ENCODE measurements at regions not wholly inside any gene's neighbourhood (a gene's known extent, or its start where the extent isn't known, plus 50 kb on each side); places are given as distances from the start of the nearest gene placed in this dataset.

DNA sequence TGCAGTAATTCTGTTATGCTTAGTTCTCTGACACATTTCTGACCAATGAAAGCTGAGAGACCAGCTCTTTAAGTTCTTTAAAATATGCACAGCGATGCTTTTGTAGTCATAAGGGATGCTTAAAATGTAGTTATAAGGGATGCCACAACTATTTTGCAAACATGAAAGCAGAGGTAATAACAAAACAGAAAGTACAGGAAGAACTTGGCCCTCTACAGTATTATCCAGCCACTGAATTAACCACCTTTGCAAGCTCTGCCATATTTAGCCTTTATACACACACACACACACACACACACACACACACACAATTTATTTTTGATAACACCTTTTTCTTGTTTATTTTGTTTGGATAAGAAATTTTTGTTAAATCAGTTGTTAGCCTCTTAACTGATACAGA lies 590.0 kb downstream of the FAT4 start:
- Histone ChIP-seq H3K4me3 (replicated peaks; ENCODE audit: insufficient read depth, low read length) (no peak overlapping the region), H3K27ac (replicated peaks) (no peak overlapping the region), H3K27me3 (ENCODE audit: insufficient read depth, poor library complexity, severe bottlenecking) (no peaks in the 10 kb centered on the region)
- TF ChIP-seq GABPA (IDR thresholded peaks at IDR 0.05; ENCODE audit: low read depth) (no peak), POLR2AphosphoS5 (IDR thresholded peaks at IDR 0.05; ENCODE audit: low read depth) (no peak), SPI1 (IDR thresholded peaks at IDR 0.05; ENCODE audit: borderline replicate concordance, low read depth) (no peak), REST (IDR thresholded peaks at IDR 0.05; ENCODE audit: insufficient replicate concordance, low read depth) (no peak)
- TF ChIP-seq, protein P1, sequence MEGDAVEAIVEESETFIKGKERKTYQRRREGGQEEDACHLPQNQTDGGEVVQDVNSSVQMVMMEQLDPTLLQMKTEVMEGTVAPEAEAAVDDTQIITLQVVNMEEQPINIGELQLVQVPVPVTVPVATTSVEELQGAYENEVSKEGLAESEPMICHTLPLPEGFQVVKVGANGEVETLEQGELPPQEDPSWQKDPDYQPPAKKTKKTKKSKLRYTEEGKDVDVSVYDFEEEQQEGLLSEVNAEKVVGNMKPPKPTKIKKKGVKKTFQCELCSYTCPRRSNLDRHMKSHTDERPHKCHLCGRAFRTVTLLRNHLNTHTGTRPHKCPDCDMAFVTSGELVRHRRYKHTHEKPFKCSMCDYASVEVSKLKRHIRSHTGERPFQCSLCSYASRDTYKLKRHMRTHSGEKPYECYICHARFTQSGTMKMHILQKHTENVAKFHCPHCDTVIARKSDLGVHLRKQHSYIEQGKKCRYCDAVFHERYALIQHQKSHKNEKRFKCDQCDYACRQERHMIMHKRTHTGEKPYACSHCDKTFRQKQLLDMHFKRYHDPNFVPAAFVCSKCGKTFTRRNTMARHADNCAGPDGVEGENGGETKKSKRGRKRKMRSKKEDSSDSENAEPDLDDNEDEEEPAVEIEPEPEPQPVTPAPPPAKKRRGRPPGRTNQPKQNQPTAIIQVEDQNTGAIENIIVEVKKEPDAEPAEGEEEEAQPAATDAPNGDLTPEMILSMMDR (IDR thresholded peaks at IDR 0.05; ENCODE audit: insufficient read depth, low read length): no peak
- DNase-seq (ENCODE audit: low read depth in 1 of 2, low spot score in 1 of 2): no peak

- no peak overlapping the region for H3K4me3 ChIP-seq (replicated peaks; ENCODE audit: insufficient read depth, low read length)
- TF ChIP-seq, protein P1 (IDR thresholded peaks at IDR 0.05; ENCODE audit: insufficient read depth, low read length): no peak
- TF ChIP-seq GABPA (IDR thresholded peaks at IDR 0.05; ENCODE audit: low read depth) (no peak), POLR2AphosphoS5 (IDR thresholded peaks at IDR 0.05; ENCODE audit: low read depth) (no peak), SPI1 (IDR thresholded peaks at IDR 0.05; ENCODE audit: borderline replicate concordance, low read depth) (no peak), REST (IDR thresholded peaks at IDR 0.05; ENCODE audit: insufficient replicate concordance, low read depth) (no peak)
- H3K27me3 ChIP-seq (ENCODE audit: insufficient read depth, poor library complexity, severe bottlenecking): no peaks in the 10 kb centered on the region
- no peak overlapping the region for H3K27ac ChIP-seq (replicated peaks)
- DNase-seq (ENCODE audit: low read depth in 1 of 2, low spot score in 1 of 2): no peak
Observed at GRCh38 chr4:125911058-125911457, 596.3 kb downstream of the FAT4 start.

DNA sequence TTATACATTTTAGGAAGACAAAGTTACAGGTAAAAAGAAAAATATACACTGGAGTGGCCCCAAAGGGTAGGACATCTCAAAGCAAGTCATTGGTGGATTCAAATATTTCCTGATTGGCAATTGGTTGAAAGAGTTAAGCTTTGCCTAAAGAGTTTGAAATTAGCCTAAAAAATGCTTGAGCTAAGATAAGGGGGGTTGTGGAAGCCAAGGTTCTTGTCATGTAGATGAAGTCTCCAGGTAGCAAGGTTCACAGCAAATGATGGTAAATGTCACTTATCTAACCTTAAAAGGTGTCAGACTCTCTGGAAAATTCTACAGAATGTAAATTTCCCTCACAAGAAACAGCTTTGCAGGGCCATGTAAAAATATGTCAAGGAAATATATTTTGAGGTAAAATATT lies 596.7 kb downstream of the FAT4 start:
- TF ChIP-seq GABPA (IDR thresholded peaks at IDR 0.05; ENCODE audit: low read depth): no peak
- no peaks in the 10 kb centered on the region for H3K27me3 ChIP-seq (ENCODE audit: insufficient read depth, poor library complexity, severe bottlenecking)
- no peak overlapping the region for H3K4me3 ChIP-seq (replicated peaks; ENCODE audit: insufficient read depth, low read length)
- DNase-seq (ENCODE audit: low read depth in 1 of 2, low spot score in 1 of 2): no peak
- H3K27ac ChIP-seq (replicated peaks): no peak overlapping the region

GRCh38 chr4:125917559-125917958 lies 602.8 kb downstream of the FAT4 start:
- no peaks in the 10 kb centered on the region for H3K27me3 ChIP-seq (ENCODE audit: insufficient read depth, poor library complexity, severe bottlenecking)
- no peak overlapping the region for H3K27ac ChIP-seq (replicated peaks)
- no peak for DNase-seq (ENCODE audit: low read depth in 1 of 2, low spot score in 1 of 2)
- no peak for TF ChIP-seq SPI1 (IDR thresholded peaks at IDR 0.05; ENCODE audit: borderline replicate concordance, low read depth)
- TF ChIP-seq GABPA (IDR thresholded peaks at IDR 0.05; ENCODE audit: low read depth): no peak
- no peak for TF ChIP-seq REST (IDR thresholded peaks at IDR 0.05; ENCODE audit: insufficient replicate concordance, low read depth)
- no peak for TF ChIP-seq POLR2AphosphoS5 (IDR thresholded peaks at IDR 0.05; ENCODE audit: low read depth)
- TF ChIP-seq, protein P1 (IDR thresholded peaks at IDR 0.05; ENCODE audit: insufficient read depth, low read length): no peak
- H3K4me3 ChIP-seq (replicated peaks; ENCODE audit: insufficient read depth, low read length): no peak overlapping the region

Measured in HL-60 (cell line).